Tibial nerve (tissue), 4 donors: ENCODE measurements at regions not wholly inside any gene's neighbourhood (a gene's known extent, or its start where the extent isn't known, plus 50 kb on each side); places are given as distances from the start of the nearest gene placed in this dataset.

Source experiments
- EP300 ChIP-seq, 2 donors: sonication (generic); formaldehyde crosslinking; IDR thresholded peaks; one replicate each; pipeline ENCODE4 v1.6.1; 2017; ENCODE audit warnings: antibody characterized with exemption in 2 of 2, mild to moderate bottlenecking in 1 of 2
- POLR2A ChIP-seq, 2 donors: fragments of 450-650 bp; IDR thresholded peaks; one replicate each; pipeline ENCODE4 v1.6.1; 2017; ENCODE audit warnings: antibody characterized with exemption in 2 of 2, mild to moderate bottlenecking in 2 of 2, moderate library complexity in 2 of 2
- TF ChIP-seq, protein P1 (sequence below), 5 experiments: fragments of 200-600 bp in 3 of 5; fragments of 450-650 bp in 2 of 5; sonication (generic) in 3 of 5; IDR thresholded peaks; one replicate each; pipeline ENCODE4 v1.5.1; 2016 to 2019; ENCODE audit warnings: antibody characterized with exemption in 5 of 5, mild to moderate bottlenecking in 3 of 5, moderate library complexity in 2 of 5

DNA sequence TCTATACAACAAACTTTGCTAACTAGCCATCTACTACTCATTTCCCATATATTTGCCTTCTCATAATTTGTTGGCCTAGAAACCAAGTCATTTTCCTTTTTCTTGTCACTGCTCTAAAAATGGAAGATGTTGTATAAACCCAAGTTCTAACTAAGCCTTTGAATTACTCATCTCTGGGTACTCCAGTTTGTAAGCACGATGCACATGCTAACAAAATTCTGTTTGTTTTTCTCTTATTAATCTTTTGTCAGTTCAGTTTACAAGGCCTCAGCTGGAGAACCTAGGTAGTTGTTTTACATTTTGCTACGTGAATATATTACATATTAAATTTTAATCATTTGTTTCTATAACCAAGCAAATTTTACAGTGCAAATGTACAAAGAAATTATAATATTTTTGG, 663.2 kb upstream of the RGS18 start:
- TF ChIP-seq, protein P1, sequence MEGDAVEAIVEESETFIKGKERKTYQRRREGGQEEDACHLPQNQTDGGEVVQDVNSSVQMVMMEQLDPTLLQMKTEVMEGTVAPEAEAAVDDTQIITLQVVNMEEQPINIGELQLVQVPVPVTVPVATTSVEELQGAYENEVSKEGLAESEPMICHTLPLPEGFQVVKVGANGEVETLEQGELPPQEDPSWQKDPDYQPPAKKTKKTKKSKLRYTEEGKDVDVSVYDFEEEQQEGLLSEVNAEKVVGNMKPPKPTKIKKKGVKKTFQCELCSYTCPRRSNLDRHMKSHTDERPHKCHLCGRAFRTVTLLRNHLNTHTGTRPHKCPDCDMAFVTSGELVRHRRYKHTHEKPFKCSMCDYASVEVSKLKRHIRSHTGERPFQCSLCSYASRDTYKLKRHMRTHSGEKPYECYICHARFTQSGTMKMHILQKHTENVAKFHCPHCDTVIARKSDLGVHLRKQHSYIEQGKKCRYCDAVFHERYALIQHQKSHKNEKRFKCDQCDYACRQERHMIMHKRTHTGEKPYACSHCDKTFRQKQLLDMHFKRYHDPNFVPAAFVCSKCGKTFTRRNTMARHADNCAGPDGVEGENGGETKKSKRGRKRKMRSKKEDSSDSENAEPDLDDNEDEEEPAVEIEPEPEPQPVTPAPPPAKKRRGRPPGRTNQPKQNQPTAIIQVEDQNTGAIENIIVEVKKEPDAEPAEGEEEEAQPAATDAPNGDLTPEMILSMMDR (IDR thresholded peaks at IDR 0.05) = no peak
- TF ChIP-seq POLR2A (IDR thresholded peaks at IDR 0.05) (no peak), EP300 (IDR thresholded peaks at IDR 0.05) (no peak)
